PFSK-1 (cell line): ENCODE measurements at regions not wholly inside any gene's neighbourhood (a gene's known extent, or its start where the extent isn't known, plus 50 kb on each side); places are given as distances from the start of the nearest gene placed in this dataset.

Source experiments
- FOXP2 ChIP-seq: optimal IDR thresholded peaks from 2 replicates; pipeline ENCODE3; 2011; ENCODE audit warnings: borderline replicate concordance, control low read depth, inconsistent platforms; ENCODE audit not compliant: insufficient read depth; ENCODE audit errors: extremely low read length, extremely low read depth
- POLR2AphosphoS5 ChIP-seq: IDR thresholded peaks from 2 replicates; pipeline ENCODE4 v1.6.1; 2012; ENCODE audit warnings: low read depth, mild to moderate bottlenecking, control low read depth, low read length, moderate library complexity
- REST ChIP-seq, 2 experiments: IDR thresholded peaks; 2 replicates each; pipeline versions ENCODE4 v1.6.1 to v1.8.0; 2011 to 2012; ENCODE audit warnings: low read depth in 2 of 2, low read length in 2 of 2, control low read depth in 1 of 2, inconsistent platforms in 1 of 2, mild to moderate bottlenecking in 1 of 2, moderate library complexity in 1 of 2; ENCODE audit not compliant: insufficient read depth in 1 of 2
- SIN3A ChIP-seq: IDR thresholded peaks from 2 replicates; pipeline ENCODE4 v1.6.1; 2012; ENCODE audit warnings: mild to moderate bottlenecking, low read length, moderate library complexity, borderline replicate concordance; ENCODE audit not compliant: insufficient read depth
- TAF1 ChIP-seq: IDR thresholded peaks from 2 replicates; pipeline ENCODE4 v1.6.1; 2012; ENCODE audit warnings: low read length, control low read depth, borderline replicate concordance; ENCODE audit not compliant: insufficient read depth

- TF ChIP-seq FOXP2 (no peak), POLR2AphosphoS5 (no peak), SIN3A (no peak), TAF1 (no peak), REST (IDR thresholded peaks at IDR 0.05; ENCODE audit: insufficient read depth in 1 of 2, low read depth in 2 of 2, low read length in 2 of 2) (no peak)
Observed at GRCh38 chr12:61869796-61870195, 390.4 kb upstream of the USP15 start.

GRCh38 chr12:61870658-61871484, 389.3 kb upstream of the USP15 start:
- no peak for TF ChIP-seq REST (IDR thresholded peaks at IDR 0.05; ENCODE audit: insufficient read depth in 1 of 2, low read depth in 2 of 2, low read length in 2 of 2)
- TF ChIP-seq POLR2AphosphoS5: no peak
- TF ChIP-seq SIN3A: no peak
- TF ChIP-seq TAF1: no peak
- TF ChIP-seq FOXP2: no peak

- no peak for TF ChIP-seq TAF1
- TF ChIP-seq SIN3A: no peak
- TF ChIP-seq POLR2AphosphoS5: no peak
Observed at GRCh38 chr12:61871485-61871810, 388.8 kb upstream of the USP15 start.

GRCh38 chr12:61879229-61879628, 381.0 kb upstream of the USP15 start:
- TF ChIP-seq TAF1 (no peak), REST (IDR thresholded peaks at IDR 0.05; ENCODE audit: insufficient read depth in 1 of 2, low read depth in 2 of 2, low read length in 2 of 2) (no peak), SIN3A (no peak), POLR2AphosphoS5 (no peak), FOXP2 (no peak)

GRCh38 chr12:61880186-61880585, 380.0 kb upstream of the USP15 start:
- TF ChIP-seq REST (IDR thresholded peaks at IDR 0.05; ENCODE audit: insufficient read depth in 1 of 2, low read depth in 2 of 2, low read length in 2 of 2): no peak
- TF ChIP-seq TAF1: no peak
- no peak for TF ChIP-seq POLR2AphosphoS5
- TF ChIP-seq SIN3A: no peak
- no peak for TF ChIP-seq FOXP2
